Stomach (tissue), 4 donors: ENCODE measurements at regions not wholly inside any gene's neighbourhood (a gene's known extent, or its start where the extent isn't known, plus 50 kb on each side); places are given as distances from the start of the nearest gene placed in this dataset.

ENCODE experiments used
- POLR2A ChIP-seq, 4 donors: fragments of 450-650 bp; IDR thresholded peaks; one replicate each; pipeline ENCODE4 v1.6.1; 2016; ENCODE audit warnings: antibody characterized with exemption in 4 of 4, control low read depth in 2 of 4, mild to moderate bottlenecking in 1 of 4, moderate library complexity in 1 of 4
- POLR2AphosphoS5 ChIP-seq, 3 donors: sonication (generic); formaldehyde crosslinking; IDR thresholded peaks; one replicate each; pipeline ENCODE4 v1.6.1; 2016; ENCODE audit warnings: antibody characterized with exemption in 3 of 3
- TF ChIP-seq, protein P1 (sequence below), 7 experiments: fragments of 450-650 bp in 4 of 7; fragments of 200-600 bp in 3 of 7; sonication (generic) in 3 of 7; IDR thresholded peaks; one replicate each; pipeline ENCODE4 v1.5.1; 2016 to 2019; ENCODE audit warnings: antibody characterized with exemption in 7 of 7, control low read depth in 2 of 7, mild to moderate bottlenecking in 1 of 7

- no peak for TF ChIP-seq POLR2AphosphoS5 (IDR thresholded peaks at IDR 0.05)
- TF ChIP-seq, protein P1, sequence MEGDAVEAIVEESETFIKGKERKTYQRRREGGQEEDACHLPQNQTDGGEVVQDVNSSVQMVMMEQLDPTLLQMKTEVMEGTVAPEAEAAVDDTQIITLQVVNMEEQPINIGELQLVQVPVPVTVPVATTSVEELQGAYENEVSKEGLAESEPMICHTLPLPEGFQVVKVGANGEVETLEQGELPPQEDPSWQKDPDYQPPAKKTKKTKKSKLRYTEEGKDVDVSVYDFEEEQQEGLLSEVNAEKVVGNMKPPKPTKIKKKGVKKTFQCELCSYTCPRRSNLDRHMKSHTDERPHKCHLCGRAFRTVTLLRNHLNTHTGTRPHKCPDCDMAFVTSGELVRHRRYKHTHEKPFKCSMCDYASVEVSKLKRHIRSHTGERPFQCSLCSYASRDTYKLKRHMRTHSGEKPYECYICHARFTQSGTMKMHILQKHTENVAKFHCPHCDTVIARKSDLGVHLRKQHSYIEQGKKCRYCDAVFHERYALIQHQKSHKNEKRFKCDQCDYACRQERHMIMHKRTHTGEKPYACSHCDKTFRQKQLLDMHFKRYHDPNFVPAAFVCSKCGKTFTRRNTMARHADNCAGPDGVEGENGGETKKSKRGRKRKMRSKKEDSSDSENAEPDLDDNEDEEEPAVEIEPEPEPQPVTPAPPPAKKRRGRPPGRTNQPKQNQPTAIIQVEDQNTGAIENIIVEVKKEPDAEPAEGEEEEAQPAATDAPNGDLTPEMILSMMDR (IDR thresholded peaks at IDR 0.05): no peak
- no peak for TF ChIP-seq POLR2A (IDR thresholded peaks at IDR 0.05)
Measured at GRCh38 chr2:66981074-66981473, 416.1 kb upstream of the ETAA1 start.
